Left kidney (tissue), 1 donor: ENCODE measurements at regions not wholly inside any gene's neighbourhood (a gene's known extent, or its start where the extent isn't known, plus 50 kb on each side); places are given as distances from the start of the nearest gene placed in this dataset.
"Not testable (repeated sequence)": the region's sequence is repeated elsewhere in the genome, so short reads cannot be mapped to it uniquely, and the experiment has no call there.

Experiments used
- DNase-seq: peaks from one replicate; pipeline ENCODE4 v3.0.0-alpha.2; 2013

DNA sequence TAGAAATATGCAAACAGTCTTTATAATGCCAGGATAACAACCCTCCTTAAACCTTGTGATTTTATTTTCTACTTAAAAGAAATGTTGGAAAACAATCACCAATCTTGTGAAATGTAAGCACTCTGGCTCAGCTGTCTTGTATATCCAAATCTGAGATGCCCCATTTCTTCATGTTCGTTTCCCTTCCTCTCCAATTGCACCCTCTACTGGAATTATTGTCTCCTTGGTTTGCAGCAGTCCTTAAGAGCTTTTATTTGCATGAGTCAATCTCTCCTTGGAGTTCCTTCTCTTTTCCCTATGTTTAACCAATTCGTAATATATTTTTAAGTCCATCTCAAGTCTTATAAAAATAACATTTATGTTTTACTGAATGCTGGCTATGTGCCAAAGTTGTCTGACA is 362.0 kb upstream of the CDH10 start:
- peak; percentile 11 for DNase-seq

DNA sequence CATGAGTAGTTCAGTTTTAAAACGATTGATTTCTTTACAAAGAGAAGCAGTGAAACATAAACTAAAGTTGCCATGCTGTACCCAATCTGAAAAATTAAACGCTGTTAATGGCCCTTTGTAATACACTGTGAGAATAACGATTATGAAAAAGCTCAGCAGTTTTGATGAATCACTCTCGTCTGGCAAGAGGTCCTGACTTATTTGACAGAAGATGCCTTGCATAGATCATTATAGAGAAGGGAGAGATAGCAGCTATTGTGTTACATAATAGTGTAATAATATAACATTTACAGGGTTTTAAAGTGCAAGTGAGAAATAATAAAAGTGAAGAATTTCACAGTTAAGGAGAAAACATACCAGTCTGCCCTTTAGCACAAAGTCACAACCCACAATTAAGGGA is 361.5 kb upstream of the CDH10 start:
- DNase-seq: no peak

DNA sequence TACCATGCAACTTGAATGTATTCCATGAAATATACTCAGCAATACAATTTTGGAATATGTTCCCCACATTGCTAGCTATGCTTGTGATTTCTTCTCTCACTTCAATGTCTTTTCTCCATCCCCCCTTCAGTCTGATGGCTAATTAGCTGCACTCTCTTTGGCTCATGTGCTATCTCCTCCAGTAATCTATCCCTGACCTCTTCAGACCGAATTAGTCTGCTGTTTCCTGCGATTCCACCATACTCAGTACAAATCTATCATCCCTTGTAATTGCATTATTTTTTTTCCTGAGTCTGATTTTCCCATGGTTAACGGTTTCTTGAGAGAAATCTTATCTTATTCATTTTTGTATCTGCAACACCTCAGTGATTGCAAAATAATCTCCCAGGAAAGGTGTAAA is 360.7 kb upstream of the CDH10 start:
- DNase-seq: no peak

DNA sequence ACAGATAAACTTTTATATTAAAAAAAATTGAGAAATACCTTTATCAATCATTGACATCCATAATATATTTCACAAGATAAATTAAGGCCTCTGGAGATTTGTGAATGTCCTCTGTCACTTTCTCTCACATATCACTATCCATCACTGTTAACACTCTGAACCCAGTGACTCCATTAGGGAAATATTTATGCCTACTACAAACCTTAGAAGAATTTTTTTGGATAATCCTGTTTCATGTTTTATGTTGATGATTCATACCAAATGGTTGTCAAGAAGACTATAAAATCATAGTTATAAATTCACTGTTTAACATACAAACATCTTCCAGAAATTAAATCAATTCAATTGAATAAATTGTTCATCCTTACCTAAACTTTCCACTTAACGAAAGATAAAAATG is 357.6 kb upstream of the CDH10 start:
- DNase-seq: no peak

DNA sequence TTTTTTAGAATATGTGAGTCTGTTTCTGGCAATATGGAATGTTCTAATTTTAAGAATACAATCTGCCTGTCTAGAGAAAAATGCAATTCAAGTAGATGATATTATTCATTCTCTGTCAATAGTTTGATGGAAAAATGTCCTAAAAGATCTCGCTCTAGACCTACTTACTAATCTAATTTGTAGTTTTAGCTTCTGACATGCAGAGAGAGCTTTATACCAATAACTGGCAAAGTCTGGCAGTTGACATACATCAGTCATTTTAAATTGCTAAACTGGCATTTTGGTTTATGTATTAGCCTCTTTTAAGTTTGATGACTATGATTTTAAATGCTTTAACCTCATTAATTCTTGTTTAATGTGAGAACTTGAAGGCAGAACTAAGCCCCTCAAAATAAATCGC is 355.0 kb upstream of the CDH10 start:
- DNase-seq: no peak

DNA sequence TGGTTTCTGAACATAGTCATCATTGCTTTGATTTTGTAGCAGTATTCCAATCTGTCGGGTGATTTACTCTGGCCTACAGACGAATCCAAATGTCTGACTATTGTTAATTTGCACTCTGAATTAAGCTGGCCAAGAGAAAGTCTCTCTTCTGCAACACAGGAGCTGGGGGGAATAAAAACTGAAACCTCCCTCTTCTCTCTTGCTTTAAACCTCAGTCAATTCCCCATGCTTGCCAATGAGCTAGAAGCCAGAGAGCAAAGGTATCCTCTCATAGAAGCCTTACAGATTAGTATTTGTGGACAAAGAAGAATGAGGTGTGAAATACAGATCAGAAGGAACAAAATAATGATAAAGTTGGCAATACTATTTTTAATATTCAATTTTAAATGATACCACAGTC is 353.9 kb upstream of the CDH10 start:
- no peak for DNase-seq

DNA sequence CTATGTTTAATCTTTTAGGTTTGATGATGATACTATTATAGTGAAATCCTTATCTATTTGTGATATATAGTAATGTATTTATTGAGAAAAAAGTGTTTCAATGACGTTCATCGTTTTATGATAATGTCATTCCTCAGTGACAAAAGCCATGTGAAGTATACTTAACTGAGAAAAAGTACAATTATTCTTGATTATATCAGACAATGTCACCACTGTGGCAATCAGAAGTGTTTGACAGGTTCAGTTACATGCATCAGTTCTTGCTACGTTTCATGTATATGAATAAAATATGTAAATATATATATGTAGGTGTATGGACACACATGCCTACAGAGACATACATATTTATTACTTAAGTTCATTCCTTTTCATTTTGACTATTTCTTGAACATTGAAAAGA is 341.5 kb upstream of the CDH10 start:
- no peak for DNase-seq

DNA sequence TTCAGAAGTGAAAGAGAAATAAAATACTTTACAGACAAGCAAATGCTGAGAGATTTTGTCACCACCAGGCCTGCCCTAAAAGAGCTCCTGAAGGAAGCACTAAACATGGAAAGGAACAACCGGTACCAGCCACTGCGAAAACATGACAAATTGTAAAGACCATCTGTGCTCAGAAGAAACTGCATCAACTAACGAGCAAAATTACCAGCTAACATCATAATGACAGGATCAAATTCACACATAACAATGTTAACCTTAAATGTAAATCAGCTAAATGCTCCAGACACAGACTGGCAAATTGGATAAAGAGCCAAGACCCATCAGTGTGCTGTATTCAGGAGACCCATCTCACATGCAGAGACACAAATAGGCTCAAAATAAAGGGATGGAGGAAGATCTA is 333.8 kb upstream of the CDH10 start:
- not testable (repeated sequence) for DNase-seq

DNA sequence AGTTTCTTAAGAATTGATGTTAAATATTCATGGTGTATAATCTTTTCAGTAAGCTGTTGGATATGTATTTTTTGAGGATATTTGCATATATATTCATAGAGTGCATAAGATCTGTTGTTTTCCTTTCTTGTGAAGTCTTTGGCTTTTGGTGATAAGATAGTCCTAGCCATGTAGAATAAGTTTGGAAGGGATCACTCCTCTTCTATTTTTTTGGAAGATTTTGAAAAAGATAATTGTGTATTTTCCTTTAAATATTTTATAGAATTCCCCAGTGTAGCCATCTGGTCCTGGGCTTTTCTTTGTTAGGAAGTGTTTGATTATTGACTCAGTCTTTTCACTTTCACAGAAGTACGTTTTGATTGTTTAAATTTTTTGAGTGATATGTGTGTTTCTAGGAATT is 318.8 kb upstream of the CDH10 start:
- DNase-seq: no peak

DNA sequence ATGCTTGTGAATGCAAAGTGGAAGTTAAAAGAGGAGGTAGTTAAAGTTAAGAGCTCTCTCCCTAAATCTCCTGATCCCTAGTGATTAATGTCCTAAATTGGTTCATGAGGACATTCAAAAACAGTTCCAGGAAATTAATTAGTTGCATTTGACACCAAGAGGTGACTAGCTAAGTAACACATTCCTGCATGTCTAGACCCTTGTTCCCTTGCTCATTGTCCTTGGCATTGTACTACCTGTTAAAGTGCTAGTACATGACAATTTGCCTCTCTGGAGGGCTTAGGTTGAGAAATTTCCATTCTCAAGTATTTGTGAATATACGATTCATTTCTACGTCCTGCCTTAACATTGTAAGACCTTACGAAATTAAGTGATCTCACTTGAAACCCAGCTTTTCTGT is 278.6 kb upstream of the CDH10 start:
- DNase-seq: no peak

DNA sequence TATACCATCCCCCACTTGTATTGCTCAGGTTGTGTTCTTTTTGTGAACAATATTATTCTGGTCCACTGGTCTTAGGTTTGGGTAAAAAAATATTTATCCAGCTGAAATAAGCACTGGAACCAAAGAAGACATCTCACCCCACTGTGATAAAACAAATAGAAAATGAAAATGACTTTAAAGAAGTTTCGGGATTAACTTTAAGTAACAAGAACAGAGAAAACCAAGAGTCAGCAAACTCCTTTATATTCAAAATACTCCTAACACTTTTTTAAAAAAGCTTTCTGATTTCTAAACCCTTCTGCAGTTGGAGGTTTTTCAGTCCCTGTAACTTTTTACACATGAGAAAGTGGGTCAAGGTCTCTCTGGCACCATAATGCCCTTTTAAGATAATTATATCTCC is 273.9 kb upstream of the CDH10 start:
- no peak for DNase-seq

DNA sequence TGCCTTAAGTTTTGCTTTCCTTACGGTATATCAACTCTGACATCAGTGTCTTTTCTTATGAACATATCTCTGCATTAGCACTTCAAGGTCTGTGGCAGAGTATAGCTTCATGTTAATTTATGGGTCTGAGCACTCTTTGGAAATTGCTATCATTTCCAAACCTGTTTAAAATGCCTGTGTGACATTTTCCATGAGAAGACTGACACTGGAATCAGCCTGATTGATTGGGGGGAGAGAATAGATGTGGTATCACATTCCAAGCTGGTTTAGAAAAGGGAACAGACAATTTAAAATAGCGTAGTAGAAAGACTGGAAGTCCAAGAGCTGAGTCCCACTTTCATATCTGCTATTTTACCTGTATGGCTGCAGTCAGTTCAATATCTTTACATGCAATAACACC is 272.1 kb upstream of the CDH10 start:
- DNase-seq: no peak

DNA sequence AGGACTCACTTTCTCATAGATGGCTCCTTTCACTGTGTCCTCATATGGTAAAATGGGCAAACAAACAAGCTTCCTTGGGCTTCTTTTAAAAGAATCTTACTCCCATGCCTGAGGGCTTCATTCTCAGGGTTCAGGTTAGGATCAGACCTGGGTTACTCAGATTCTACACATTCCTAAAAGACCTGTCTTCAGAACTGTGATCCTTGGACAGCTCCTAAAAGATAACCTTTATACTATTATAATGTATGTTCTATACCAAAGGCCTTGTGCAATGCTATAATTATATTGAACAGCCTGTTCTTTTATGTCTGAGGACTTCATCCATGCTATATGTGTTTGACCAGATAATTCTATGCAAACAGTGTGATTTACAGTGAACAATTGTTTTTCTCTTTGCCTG is 264.4 kb upstream of the CDH10 start:
- DNase-seq: no peak

DNA sequence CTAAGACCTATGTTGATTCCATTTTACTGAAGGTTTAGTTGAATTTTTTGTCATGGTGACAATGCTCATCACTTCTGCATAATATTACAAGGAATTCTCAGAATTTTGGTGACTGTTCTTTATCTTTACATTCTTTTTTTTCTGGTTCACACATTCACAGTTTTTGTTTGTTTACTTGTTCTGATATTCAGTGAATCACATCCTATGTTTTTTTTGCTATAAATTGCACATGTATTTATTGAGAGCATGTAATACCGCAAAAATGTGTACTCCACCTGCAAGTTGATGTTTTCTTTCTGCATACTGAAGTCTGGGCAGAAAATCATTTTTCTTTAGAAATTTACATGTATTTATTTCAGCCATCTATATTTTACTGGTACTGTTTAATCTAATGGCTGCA is 261.9 kb upstream of the CDH10 start:
- no peak for DNase-seq

DNA sequence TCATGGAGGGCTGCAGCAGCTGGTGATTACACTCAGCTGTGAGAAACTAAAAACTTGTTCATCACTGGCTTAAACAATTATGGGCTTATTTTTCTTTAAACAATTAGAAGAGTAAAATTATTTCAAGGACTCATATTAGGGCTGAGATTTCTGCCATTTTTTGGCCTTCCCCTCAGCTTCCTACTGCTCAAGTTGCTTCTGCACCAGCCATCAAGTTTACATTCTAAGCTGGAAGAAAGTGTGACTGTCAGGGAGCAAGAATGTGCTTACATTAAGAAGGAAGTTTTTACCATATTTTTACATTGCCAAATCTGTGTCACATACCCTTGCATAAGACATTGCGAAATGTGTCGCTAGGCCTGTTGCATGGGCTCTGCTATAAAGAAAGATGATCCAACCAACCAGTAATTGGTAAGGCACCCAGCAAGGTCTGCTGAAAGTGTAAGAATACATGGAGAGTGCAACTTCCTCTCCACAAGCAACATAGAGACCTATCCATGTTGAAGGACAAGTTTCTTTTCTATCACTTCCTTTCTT is 260.3 kb upstream of the CDH10 start:
- DNase-seq: no peak

DNA sequence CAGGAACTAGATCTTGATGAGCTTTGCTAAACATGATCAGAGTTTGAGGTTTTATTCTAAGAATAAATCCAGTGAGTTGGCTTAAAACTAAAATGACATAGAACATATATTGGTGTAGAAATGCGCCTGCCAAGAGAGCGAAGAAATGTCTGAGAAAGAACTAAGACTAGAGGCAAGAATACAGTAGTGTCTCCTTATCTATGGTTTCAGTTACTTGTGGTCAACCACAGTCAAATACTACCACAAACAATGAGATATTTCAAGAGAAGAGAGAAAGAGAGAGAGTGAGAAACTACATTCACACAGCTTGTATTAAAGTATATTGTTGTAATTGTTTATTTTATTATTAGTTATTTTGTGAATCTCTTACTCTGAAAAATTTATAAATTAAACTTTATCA is 254.4 kb upstream of the CDH10 start:
- DNase-seq: no peak

DNA sequence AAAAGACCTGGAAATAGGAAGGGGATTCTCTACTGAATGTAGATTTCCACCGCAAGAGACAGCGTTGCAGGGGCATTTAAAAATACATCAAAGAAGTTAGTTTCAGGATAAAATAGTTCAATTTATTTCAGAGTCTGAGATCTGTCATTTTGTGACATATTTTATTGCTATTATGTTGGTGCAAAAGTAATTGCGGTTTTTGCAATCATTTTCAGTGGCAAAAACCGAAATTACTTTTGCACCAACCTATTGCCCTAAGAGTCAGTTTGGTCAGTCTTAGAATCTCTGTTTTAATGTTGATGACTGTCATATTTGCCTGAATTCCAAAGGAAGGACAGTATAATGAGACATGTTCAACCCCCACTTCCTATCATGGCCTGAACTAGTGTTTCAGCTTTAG is 219.5 kb upstream of the CDH10 start:
- no peak for DNase-seq

DNA sequence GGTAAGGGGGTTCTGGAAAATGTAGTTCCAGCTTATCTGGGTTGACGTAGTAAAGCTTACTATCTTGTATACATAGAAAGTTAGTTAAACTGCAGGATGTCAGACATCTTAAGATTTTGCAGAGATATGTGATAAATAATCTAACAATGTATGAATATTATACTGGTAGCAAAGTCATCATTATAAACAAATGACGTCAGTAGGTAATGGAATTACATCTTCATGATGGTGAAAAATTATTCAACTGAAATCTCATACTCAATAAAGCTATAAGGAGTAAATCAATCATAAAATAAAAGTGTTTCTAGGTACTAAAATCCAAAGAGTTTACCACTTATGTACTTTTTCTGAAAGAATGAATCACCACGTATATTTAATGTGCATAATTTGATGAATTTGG is 217.3 kb upstream of the CDH10 start:
- no peak for DNase-seq

DNA sequence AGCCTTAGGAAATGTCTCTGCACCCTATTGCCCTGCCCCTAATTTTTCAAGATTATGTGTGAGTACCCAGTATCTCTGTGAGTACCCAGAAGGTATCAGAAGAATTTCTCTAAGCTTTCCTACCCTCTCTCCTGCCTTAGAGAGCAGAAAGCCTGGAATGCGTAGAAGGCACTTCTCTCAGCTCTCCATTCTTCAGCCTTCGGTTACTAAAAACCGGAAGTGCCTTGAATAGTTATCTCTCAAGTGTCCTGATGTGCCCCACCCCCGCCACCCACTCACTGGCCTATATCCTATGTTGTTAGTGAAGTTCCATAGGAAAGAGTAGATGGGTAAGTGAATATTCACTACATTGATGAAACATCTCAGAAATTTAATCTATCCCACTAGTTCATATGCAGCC is 210.7 kb upstream of the CDH10 start:
- no peak for DNase-seq

DNA sequence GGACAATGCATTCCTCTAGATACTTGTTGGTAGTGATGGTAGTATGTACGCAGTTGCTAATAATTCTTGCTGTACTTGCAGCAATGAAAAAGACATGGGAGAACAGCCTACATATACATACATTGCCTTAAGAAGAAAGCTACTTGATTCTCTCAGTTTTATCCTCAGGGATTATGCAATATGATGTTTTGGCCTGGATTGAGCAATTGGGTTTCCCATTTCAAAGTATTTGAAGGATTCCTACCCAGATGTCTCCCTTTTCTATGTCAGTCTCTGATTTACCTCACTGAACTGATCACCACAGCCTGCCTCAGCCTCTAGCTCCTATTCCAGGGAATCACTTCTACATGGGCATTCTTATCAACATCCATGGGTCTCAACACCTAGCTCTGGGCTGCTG is 210.1 kb upstream of the CDH10 start:
- DNase-seq: no peak

DNA sequence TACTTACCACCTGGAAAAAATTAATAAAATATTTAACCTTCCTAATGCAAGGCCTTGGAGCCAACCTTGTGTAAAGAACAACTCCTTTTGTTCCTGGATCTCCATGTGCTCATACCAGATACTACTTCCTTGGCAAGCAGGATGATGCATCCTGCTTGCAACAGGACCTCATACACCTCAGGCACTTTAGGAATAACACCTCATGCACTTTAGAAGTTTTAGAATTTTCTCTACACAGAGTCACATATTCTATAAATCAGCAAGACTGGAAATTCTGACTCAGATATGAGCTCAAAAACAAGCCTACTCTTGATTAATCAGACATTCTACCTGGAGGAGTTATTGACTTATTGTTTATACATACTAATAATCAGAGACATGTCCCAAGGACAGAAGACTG is 209.6 kb upstream of the CDH10 start:
- DNase-seq: no peak

DNA sequence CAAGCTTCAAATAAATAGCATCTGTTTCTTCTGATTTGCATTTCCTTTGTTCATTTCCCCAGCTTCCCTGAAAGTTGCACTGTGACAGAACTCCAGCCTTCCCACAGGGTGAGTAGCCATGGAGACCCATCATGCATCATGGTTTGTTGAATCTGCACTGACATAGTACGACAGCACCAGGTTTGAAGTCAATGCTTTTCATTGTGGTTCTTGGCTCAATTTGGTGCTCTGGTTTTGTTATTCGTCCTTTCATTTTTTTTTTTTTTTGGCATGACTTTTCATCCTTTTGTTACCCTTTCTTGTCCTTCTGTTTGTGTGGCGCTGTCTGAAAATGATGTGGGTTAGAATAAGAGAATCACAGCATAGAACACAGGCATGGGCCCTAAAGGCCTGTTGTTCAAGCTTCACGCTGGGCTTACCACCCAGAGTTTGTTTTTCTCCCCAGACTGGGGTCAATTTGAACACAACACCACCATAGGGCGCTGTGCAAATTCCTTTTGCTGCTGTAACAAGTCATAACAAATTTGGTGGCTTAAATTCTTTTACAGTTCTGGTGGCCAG is 206.2 kb upstream of the CDH10 start:
- no peak for DNase-seq

DNA sequence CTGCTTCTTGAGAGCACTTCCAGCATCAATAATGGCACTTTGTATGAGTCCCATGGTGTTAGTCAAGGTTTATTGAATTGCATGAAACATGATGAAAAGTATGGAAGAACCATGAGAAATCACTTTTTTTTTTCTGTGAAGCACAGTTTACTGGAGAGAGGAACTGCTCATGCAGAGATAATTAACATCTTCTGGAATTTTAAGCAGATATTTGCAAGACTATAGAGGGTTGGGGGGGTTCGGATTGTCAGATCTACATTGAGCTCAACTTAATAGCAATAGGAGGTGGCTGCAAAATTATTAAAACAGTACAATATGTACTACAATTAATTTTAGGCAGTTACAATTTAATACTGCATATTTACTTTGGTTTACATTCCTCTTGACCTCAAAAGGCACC is 204.4 kb upstream of the CDH10 start:
- DNase-seq: no peak

DNA sequence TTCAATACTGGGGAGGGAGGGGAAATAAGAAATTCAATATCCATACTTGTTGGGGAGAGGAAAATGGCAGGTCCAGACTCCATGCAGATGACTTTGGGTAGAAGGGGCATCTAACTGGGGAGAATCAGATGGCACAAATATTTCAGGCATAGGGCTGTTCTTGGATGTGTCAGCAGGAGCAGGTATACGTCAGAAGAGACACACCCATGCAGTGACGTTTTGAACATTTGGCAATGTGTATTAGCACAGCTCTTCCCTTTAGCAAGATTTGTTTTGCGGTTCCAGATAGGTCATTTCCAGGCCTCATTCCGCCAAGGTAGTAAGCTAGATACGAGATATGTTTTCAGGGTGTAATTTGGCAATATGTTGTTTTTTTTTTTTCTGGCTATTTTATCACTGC is 187.2 kb upstream of the CDH10 start:
- DNase-seq: no peak

DNA sequence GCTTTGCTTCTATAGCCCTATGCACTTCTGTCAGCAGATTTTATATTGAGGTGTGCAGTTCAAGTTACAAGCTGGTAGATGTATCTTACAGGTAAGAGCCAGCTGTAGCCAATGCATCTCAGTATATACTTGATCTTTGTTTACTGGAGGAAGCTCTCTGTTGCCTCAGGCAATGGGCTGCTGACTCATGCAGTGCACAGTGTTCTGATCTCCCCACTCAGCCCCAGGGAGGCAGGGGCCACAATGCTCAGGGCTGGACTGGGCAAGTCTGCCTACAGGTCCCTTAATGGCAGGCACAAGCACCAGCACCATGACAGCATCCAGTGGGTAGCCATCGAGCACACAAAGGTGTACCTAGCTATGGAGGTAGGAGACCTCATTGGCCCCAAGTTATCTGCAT is 178.8 kb upstream of the CDH10 start:
- DNase-seq: no peak
